HEK293 (cell line): ENCODE measurements at regions not wholly inside any gene's neighbourhood (a gene's known extent, or its start where the extent isn't known, plus 50 kb on each side); places are given as distances from the start of the nearest gene placed in this dataset.

Experiments used
- CTCF ChIA-PET: fragments of 350-600 bp; formaldehyde crosslinking; extraction: SDS; loops from one replicate; lab custom pipeline; 2021; ENCODE audit warnings: antibody characterized with exemption; lab: Yijun Ruan, JAX
- POLR2A ChIA-PET: fragments of 300-600 bp; formaldehyde crosslinking; extraction: SDS; loops from one replicate; lab custom pipeline; 2020; ENCODE audit warnings: antibody characterized with exemption, inconsistent platforms; lab: Yijun Ruan, JAX
- H3K27ac ChIP-seq: fragments of 200-500 bp; sonication (Bioruptor generic); 2 replicates; pipeline ENCODE4 v1.5.1; 2014; ENCODE audit warnings: low read depth, low read length, control low read depth, inconsistent platforms; ENCODE audit errors: extremely low read depth
- H3K36me3 ChIP-seq, 2 experiments: fragments of 200-500 bp in 1 of 2; sonication (Bioruptor generic) in 1 of 2; 1 replicate in 1 of 2; 2 replicates in 1 of 2; pipeline ENCODE4 v1.5.1; 2014 to 2017; ENCODE audit warnings: inconsistent platforms in 2 of 2, low read length in 2 of 2; ENCODE audit not compliant: control insufficient read depth in 2 of 2, insufficient read depth in 1 of 2
- H3K4me1 ChIP-seq: fragments of 200-500 bp; sonication (Bioruptor generic); 2 replicates; pipeline ENCODE4 v1.5.1; 2014; ENCODE audit warnings: mild to moderate bottlenecking, low read length, inconsistent platforms; ENCODE audit not compliant: control insufficient read depth, insufficient read depth
- H3K4me3 ChIP-seq: 2 replicates; pipeline ENCODE4 v1.5.1; 2011; ENCODE audit warnings: low read depth, mild to moderate bottlenecking, control low read depth, low read length, moderate library complexity
- H3K9me3 ChIP-seq: fragments of 200-500 bp; sonication (Bioruptor generic); 2 replicates; pipeline ENCODE4 v1.5.1; 2014; ENCODE audit warnings: low read depth, low read length, inconsistent platforms; ENCODE audit not compliant: control insufficient read depth, insufficient read depth
- GLIS1 ChIP-seq: fragments of 450-650 bp; formaldehyde crosslinking; IDR thresholded peaks from 2 replicates; pipeline ENCODE4 v1.5.1; 2016; ENCODE audit warnings: missing biosample characterization, missing genetic modification characterization
- HOXC10 ChIP-seq: sonication (generic); formaldehyde crosslinking; IDR thresholded peaks from 2 replicates; pipeline ENCODE4 v1.8.1; 2023; ENCODE audit warnings: mild to moderate bottlenecking, missing genetic modification reagents
- KLF9 ChIP-seq: fragments of 450-650 bp; formaldehyde crosslinking; IDR thresholded peaks from 2 replicates; pipeline ENCODE4 v1.5.1; 2016; ENCODE audit warnings: missing biosample characterization, missing genetic modification characterization, low read depth
- RBAK ChIP-seq: fragments of 450-650 bp; formaldehyde crosslinking; IDR thresholded peaks from 2 replicates; pipeline ENCODE4 v1.5.1; 2016; ENCODE audit warnings: missing biosample characterization, missing genetic modification characterization
- SP2 ChIP-seq: fragments of 450-650 bp; formaldehyde crosslinking; IDR thresholded peaks from 2 replicates; pipeline ENCODE4 v1.5.1; 2016; ENCODE audit warnings: missing biosample characterization, missing genetic modification characterization
- ZBTB21 ChIP-seq: fragments of 450-650 bp; formaldehyde crosslinking; IDR thresholded peaks from 2 replicates; pipeline ENCODE4 v1.5.1; 2017; ENCODE audit warnings: missing biosample characterization, missing genetic modification characterization
- ZFHX2 ChIP-seq: fragments of 450-650 bp; formaldehyde crosslinking; conservative IDR thresholded peaks from 2 replicates; pipeline ENCODE4 v1.5.1; 2016; ENCODE audit warnings: missing biosample characterization, missing genetic modification characterization
- ZNF146 ChIP-seq: fragments of 450-650 bp; formaldehyde crosslinking; IDR thresholded peaks from 2 replicates; pipeline ENCODE4 v1.5.1; 2016; ENCODE audit warnings: missing biosample characterization, missing genetic modification characterization
- ZNF155 ChIP-seq: fragments of 450-650 bp; formaldehyde crosslinking; IDR thresholded peaks from 2 replicates; pipeline ENCODE4 v1.5.1; 2016; ENCODE audit warnings: missing biosample characterization, missing genetic modification characterization
- ZNF239 ChIP-seq: fragments of 450-650 bp; formaldehyde crosslinking; IDR thresholded peaks from 2 replicates; pipeline ENCODE4 v1.5.1; 2016; ENCODE audit warnings: missing biosample characterization, missing genetic modification characterization
- ZNF292 ChIP-seq: fragments of 450-650 bp; formaldehyde crosslinking; IDR thresholded peaks from 2 replicates; pipeline ENCODE4 v1.5.1; 2016; ENCODE audit warnings: low read depth, missing biosample characterization, missing genetic modification characterization, borderline replicate concordance
- ZNF324 ChIP-seq: fragments of 450-650 bp; formaldehyde crosslinking; IDR thresholded peaks from 2 replicates; pipeline ENCODE4 v1.5.1; 2016; ENCODE audit warnings: missing biosample characterization, missing genetic modification characterization
- ZNF37A ChIP-seq: fragments of 450-650 bp; IDR thresholded peaks from 2 replicates; pipeline ENCODE4 v1.5.1; 2018; ENCODE audit warnings: missing biosample characterization, missing genetic modification characterization
- ZNF501 ChIP-seq: fragments of 450-650 bp; formaldehyde crosslinking; IDR thresholded peaks from 2 replicates; pipeline ENCODE4 v1.5.1; 2016; ENCODE audit warnings: missing biosample characterization, missing genetic modification characterization
- ZNF513 ChIP-seq: fragments of 450-650 bp; IDR thresholded peaks from 2 replicates; pipeline ENCODE4 v1.5.1; 2018; ENCODE audit warnings: missing biosample characterization, missing genetic modification characterization
- ZNF580 ChIP-seq: fragments of 450-650 bp; formaldehyde crosslinking; IDR thresholded peaks from 2 replicates; pipeline ENCODE4 v1.5.1; 2016; ENCODE audit warnings: missing biosample characterization, missing genetic modification characterization
- ZNF600 ChIP-seq: fragments of 450-650 bp; formaldehyde crosslinking; IDR thresholded peaks from 2 replicates; pipeline ENCODE4 v1.5.1; 2016; ENCODE audit warnings: missing biosample characterization, missing genetic modification characterization
- ZNF610 ChIP-seq: fragments of 450-650 bp; formaldehyde crosslinking; IDR thresholded peaks from 2 replicates; pipeline ENCODE4 v1.5.1; 2016; ENCODE audit warnings: missing biosample characterization, missing genetic modification characterization, borderline replicate concordance
- ZNF658 ChIP-seq: fragments of 450-650 bp; formaldehyde crosslinking; IDR thresholded peaks from 2 replicates; pipeline ENCODE4; 2016; ENCODE audit warnings: missing biosample characterization, missing genetic modification characterization
- ZNF670 ChIP-seq: fragments of 450-650 bp; formaldehyde crosslinking; IDR thresholded peaks from 2 replicates; pipeline ENCODE4 v1.5.1; 2016; ENCODE audit warnings: missing biosample characterization, missing genetic modification characterization, low read depth
- ZNF785 ChIP-seq: fragments of 450-650 bp; formaldehyde crosslinking; IDR thresholded peaks from 2 replicates; pipeline ENCODE4 v1.5.1; 2016; ENCODE audit warnings: missing biosample characterization, missing genetic modification characterization
- ZNF791 ChIP-seq: fragments of 450-650 bp; formaldehyde crosslinking; IDR thresholded peaks from 2 replicates; pipeline ENCODE4 v1.5.1; 2016; ENCODE audit warnings: missing biosample characterization, missing genetic modification characterization
- ZNF837 ChIP-seq: fragments of 450-650 bp; formaldehyde crosslinking; IDR thresholded peaks from 2 replicates; pipeline ENCODE4 v1.5.1; 2016; ENCODE audit warnings: missing biosample characterization, missing genetic modification characterization
- ZSCAN16 ChIP-seq: fragments of 450-650 bp; formaldehyde crosslinking; IDR thresholded peaks from 2 replicates; pipeline ENCODE4 v1.5.1; 2016; ENCODE audit warnings: missing biosample characterization, missing genetic modification characterization
- ZXDB ChIP-seq: fragments of 450-650 bp; formaldehyde crosslinking; IDR thresholded peaks from 2 replicates; pipeline ENCODE4 v1.5.1; 2016; ENCODE audit warnings: missing biosample characterization, missing genetic modification characterization
- TF ChIP-seq, protein P1 (sequence below): fragments of 450-650 bp; formaldehyde crosslinking; IDR thresholded peaks from 2 replicates; pipeline ENCODE4 v1.5.1; 2016; ENCODE audit warnings: missing biosample characterization, missing genetic modification characterization
- TF ChIP-seq, protein P2 (sequence below): fragments of 450-650 bp; formaldehyde crosslinking; IDR thresholded peaks from 2 replicates; pipeline ENCODE4 v1.5.1; 2016; ENCODE audit warnings: missing biosample characterization, missing genetic modification characterization

GRCh38 chr11:97487387-97487786 is 1097.6 kb downstream of the JRKL start (continued):
- TF ChIP-seq ZBTB21 (no peak), ZNF513 (tag by site-specific recombination) (no peak), ZNF155 (tag by site-specific recombination) (no peak)
- TF ChIP-seq, all 188 proteins: peak for 0

DNA sequence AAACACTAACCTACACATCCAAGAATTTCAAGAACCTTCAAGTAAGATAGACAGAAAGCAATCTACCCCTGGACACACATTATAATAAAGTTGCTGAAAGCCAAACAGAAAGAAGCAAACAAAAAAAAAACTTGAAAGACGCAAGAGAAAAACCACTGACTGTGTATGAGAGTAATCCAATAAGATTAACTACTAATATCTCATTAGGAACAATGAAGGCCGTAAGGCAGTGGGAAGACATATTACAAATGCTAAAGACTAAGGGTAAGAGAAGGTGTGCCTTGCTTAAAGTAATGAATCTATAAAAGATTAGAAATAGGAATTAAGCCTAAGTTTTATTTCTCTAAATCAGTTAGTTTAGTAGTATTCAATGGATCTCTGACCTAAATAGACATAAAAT is 1109.1 kb downstream of the JRKL start:
- no peaks in the 10 kb centered on the region for H3K4me1 ChIP-seq
- TF ChIP-seq ZNF292, result no peak
- TF ChIP-seq ZNF239 (tag by site-specific recombination), result no peak
- TF ChIP-seq RBAK (tag by site-specific recombination), result no peak
- TF ChIP-seq ZNF600 (tag by site-specific recombination), result no peak
- TF ChIP-seq ZNF146, result no peak
- TF ChIP-seq GLIS1 (tag by site-specific recombination), result no peak
- TF ChIP-seq ZNF670, result no peak
- no peak for TF ChIP-seq ZNF785
- H3K27ac ChIP-seq, result no peak overlapping the region
- no peaks in the 10 kb centered on the region for H3K36me3 ChIP-seq
- no peaks in the 10 kb centered on the region for H3K9me3 ChIP-seq
- ChIA-PET CTCF (no interaction called here), POLR2A (no interaction called here)
- no peak overlapping the region for H3K4me3 ChIP-seq

- H3K4me3 ChIP-seq, result no peak overlapping the region
- H3K9me3 ChIP-seq, result no peaks in the 10 kb centered on the region
- no peak overlapping the region for H3K27ac ChIP-seq
- ChIA-PET POLR2A (no interaction called here), CTCF (no interaction called here)
- no peaks in the 10 kb centered on the region for H3K4me1 ChIP-seq
- H3K36me3 ChIP-seq, result no peaks in the 10 kb centered on the region
- TF ChIP-seq, protein P1, sequence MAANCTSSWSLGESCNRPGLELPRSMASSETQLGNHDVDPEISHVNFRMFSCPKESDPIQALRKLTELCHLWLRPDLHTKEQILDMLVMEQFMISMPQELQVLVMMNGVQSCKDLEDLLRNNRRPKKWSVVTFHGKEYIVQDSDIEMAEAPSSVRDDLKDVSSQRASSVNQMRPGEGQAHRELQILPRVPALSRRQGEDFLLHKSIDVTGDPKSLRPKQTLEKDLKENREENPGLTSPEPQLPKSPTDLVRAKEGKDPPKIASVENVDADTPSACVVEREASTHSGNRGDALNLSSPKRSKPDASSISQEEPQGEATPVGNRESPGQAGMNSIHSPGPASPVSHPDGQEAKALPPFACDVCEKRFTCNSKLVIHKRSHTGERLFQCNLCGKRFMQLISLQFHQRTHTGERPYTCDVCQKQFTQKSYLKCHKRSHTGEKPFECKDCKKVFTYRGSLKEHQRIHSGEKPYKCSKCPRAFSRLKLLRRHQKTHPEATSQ (tag by site-specific recombination), result no peak
- TF ChIP-seq, protein P2, sequence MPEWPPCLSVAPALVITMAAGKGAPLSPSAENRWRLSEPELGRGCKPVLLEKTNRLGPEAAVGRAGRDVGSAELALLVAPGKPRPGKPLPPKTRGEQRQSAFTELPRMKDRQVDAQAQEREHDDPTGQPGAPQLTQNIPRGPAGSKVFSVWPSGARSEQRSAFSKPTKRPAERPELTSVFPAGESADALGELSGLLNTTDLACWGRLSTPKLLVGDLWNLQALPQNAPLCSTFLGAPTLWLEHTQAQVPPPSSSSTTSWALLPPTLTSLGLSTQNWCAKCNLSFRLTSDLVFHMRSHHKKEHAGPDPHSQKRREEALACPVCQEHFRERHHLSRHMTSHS (tag by site-specific recombination), result no peak
- TF ChIP-seq ZNF324 (tag by site-specific recombination) (no peak), ZSCAN16 (tag by site-specific recombination) (no peak), KLF9 (tag by site-specific recombination) (no peak), ZNF837 (tag by site-specific recombination) (no peak), ZNF791 (tag by site-specific recombination) (no peak)
These were observed 1112.4 kb downstream of the JRKL start for GRCh38 chr11:97502201-97502600.

- Histone ChIP-seq H3K9me3 (no peaks in the 10 kb centered on the region), H3K4me3 (no peak overlapping the region), H3K27ac (no peak overlapping the region), H3K36me3 (no peaks in the 10 kb centered on the region), H3K4me1 (no peaks in the 10 kb centered on the region)
- ChIA-PET POLR2A (no interaction called here), CTCF (no interaction called here)
- TF ChIP-seq HOXC10 (no peak), ZNF580 (tag by site-specific recombination) (no peak), SP2 (tag by site-specific recombination) (no peak), ZNF610 (tag by site-specific recombination) (no peak), ZXDB (tag by site-specific recombination) (no peak), ZNF37A (tag by site-specific recombination) (no peak), ZNF501 (tag by site-specific recombination) (no peak), ZFHX2 (tag by site-specific recombination) (no peak), ZNF658 (tag by site-specific recombination) (no peak)
These were observed 1116.4 kb downstream of the JRKL start for GRCh38 chr11:97506076-97506759.
